ENCODE measurements at regions not wholly inside any gene's neighbourhood (a gene's known extent, or its start where the extent isn't known, plus 50 kb on each side); places are given as distances from the start of the nearest gene placed in this dataset.

GRCh38 chr6:81857812-81858211 is 105.3 kb upstream of the TENT5A start:
- DNase-seq: no peak

GRCh38 chr6:81856872-81857271 is 104.4 kb upstream of the TENT5A start:
- TF ChIP-seq POLR2A (IDR thresholded peaks at IDR 0.05) (no peak), CTCF (IDR thresholded peaks at IDR 0.05) (no peak)
- intact Hi-C loops (cut with DNase I; ENCODE audit: low total_unique reads): no loop called here
- no peaks in the 10 kb centered on the region for H3K27me3 ChIP-seq
- H3K36me3 ChIP-seq (ENCODE audit: low read depth, missing control alignments): no peaks in the 10 kb centered on the region
- WGBS, 2 donors: 63 to 80% methylated on average over 1 of the region's 1 CpG
- no peak overlapping the region for H3K4me3 ChIP-seq
- no peak for DNase-seq
- H3K9me3 ChIP-seq: no peaks in the 10 kb centered on the region
- H3K27ac ChIP-seq: no peak overlapping the region
- H3K4me1 ChIP-seq: no peaks in the 10 kb centered on the region

More at GRCh38 chr6:81857812-81858211, 105.3 kb upstream of the TENT5A start:
- Histone ChIP-seq H3K9me3 (no peaks in the 10 kb centered on the region), H3K36me3 (ENCODE audit: low read depth, missing control alignments) (no peaks in the 10 kb centered on the region), H3K27me3 (no peaks in the 10 kb centered on the region), H3K4me3 (no peak overlapping the region), H3K27ac (no peak overlapping the region), H3K4me1 (no peaks in the 10 kb centered on the region)
- intact Hi-C loops (cut with DNase I; ENCODE audit: low total_unique reads): no loop called here
- TF ChIP-seq CTCF (IDR thresholded peaks at IDR 0.05) (no peak), POLR2A (IDR thresholded peaks at IDR 0.05) (no peak)

GRCh38 chr6:81854474-81854873 is 102.0 kb upstream of the TENT5A start:
- H3K9me3 ChIP-seq: no peaks in the 10 kb centered on the region
- H3K36me3 ChIP-seq (ENCODE audit: low read depth, missing control alignments): no peaks in the 10 kb centered on the region
- no peaks in the 10 kb centered on the region for H3K4me1 ChIP-seq
- no peaks in the 10 kb centered on the region for H3K27me3 ChIP-seq
- 95 to 99% methylated on average over 2 of the region's 2 CpGs for WGBS, 2 donors
- TF ChIP-seq POLR2A (IDR thresholded peaks at IDR 0.05) (no peak), CTCF (IDR thresholded peaks at IDR 0.05) (no peak)
- H3K4me3 ChIP-seq: no peak overlapping the region
- no peak overlapping the region for H3K27ac ChIP-seq
- DNase-seq: no peak
- intact Hi-C loops (cut with DNase I; ENCODE audit: low total_unique reads): no loop called here

- TF ChIP-seq POLR2A (IDR thresholded peaks at IDR 0.05) (no peak), CTCF (IDR thresholded peaks at IDR 0.05) (no peak)
- intact Hi-C loops (cut with DNase I; ENCODE audit: low total_unique reads): no loop called here
- 43 to 45% methylated on average over 2 of the region's 2 CpGs for WGBS, 2 donors
- Histone ChIP-seq H3K4me1 (no peaks in the 10 kb centered on the region), H3K9me3 (no peaks in the 10 kb centered on the region), H3K27ac (no peak overlapping the region), H3K27me3 (no peaks in the 10 kb centered on the region), H3K36me3 (ENCODE audit: low read depth, missing control alignments) (no peaks in the 10 kb centered on the region), H3K4me3 (no peak overlapping the region)
- no peak for DNase-seq
Measured at GRCh38 chr6:81853975-81854374, 101.5 kb upstream of the TENT5A start.

- WGBS, 2 donors: 69 to 81% methylated on average over 4 of the region's 4 CpGs
- intact Hi-C loops (cut with DNase I; ENCODE audit: low total_unique reads): no loop called here
Measured at GRCh38 chr6:81849248-81849647, 96.8 kb upstream of the TENT5A start.

More at GRCh38 chr6:81849248-81849647, 96.8 kb upstream of the TENT5A start:
- Histone ChIP-seq H3K36me3 (ENCODE audit: low read depth, missing control alignments) (no peaks in the 10 kb centered on the region), H3K4me3 (no peak overlapping the region), H3K27me3 (no peaks in the 10 kb centered on the region), H3K9me3 (no peaks in the 10 kb centered on the region), H3K27ac (no peak overlapping the region), H3K4me1 (peaks cover 8% of the 10 kb centered on the region)
- DNase-seq: no peak
- TF ChIP-seq POLR2A (IDR thresholded peaks at IDR 0.05) (no peak), CTCF (IDR thresholded peaks at IDR 0.05) (no peak)
